Kidney epithelial cell (primary cell): ENCODE measurements at regions not wholly inside any gene's neighbourhood (a gene's known extent, or its start where the extent isn't known, plus 50 kb on each side); places are given as distances from the start of the nearest gene placed in this dataset.

ENCODE experiments used
- DNase-seq: peaks from one replicate; pipeline ENCODE4 v3.0.0-alpha.2; 2010; ENCODE audit warnings: low read depth
- H3K27me3 ChIP-seq: 2 replicates; pipeline ENCODE4 v1.6.0; 2011; ENCODE audit warnings: low read length; ENCODE audit not compliant: control insufficient read depth, insufficient read depth
- H3K36me3 ChIP-seq: 2 replicates; pipeline ENCODE4 v1.5.1; 2011; ENCODE audit warnings: low read length; ENCODE audit not compliant: control insufficient read depth, insufficient read depth
- H3K4me3 ChIP-seq: 2 replicates; pipeline ENCODE4 v1.5.1; 2011; ENCODE audit warnings: low read depth, mild to moderate bottlenecking, control low read depth, low read length
- CTCF ChIP-seq: IDR thresholded peaks from 2 replicates; pipeline ENCODE4 v1.5.1; 2011; ENCODE audit warnings: mild to moderate bottlenecking, moderate library complexity, low read length, control low read depth, inconsistent platforms; ENCODE audit not compliant: insufficient read depth, poor library complexity, severe bottlenecking

DNA sequence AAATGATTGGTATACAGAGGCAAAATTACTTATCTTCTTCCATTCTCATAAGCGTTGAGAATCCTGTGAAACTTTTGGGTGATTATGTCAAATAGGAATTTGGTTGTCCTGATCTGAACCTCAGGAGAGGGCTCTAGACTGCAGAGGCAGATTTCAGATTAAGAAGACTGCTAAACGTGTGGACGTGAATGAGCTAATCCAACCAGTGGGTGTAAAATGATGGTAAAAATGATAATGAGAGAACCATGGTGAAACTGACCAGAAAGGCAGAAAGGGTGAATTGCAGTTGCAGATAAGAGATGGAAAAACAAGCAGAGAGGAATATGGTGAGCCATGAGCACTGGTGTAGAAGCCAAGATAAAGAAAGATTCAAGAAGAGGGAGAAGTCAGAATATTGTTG, 1200.2 kb upstream of the CDH6 start:
- Histone ChIP-seq H3K4me3 (no peak overlapping the region), H3K36me3 (no peaks in the 10 kb centered on the region), H3K27me3 (no peaks in the 10 kb centered on the region)
- no peak for TF ChIP-seq CTCF
- no peak for DNase-seq

DNA sequence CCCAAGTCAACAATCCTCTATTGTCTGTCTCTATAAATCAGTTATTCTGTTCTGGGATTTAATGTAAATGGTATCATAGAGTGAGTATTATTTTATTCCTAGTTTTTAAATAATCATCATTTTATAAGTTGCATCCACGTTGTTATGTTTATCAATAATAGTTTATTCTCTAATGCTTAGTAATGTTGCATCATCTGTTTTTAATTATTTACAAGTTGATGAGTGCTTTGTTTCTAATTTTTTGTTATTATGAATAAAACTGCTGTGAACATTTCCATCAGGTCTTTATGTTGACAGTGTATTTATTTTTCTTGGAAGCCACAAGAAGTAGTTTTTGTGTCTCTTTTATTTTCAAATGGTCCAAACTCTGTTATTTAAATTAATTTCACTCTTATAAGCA, 1201.2 kb upstream of the CDH6 start:
- no peak for DNase-seq
- no peak overlapping the region for H3K4me3 ChIP-seq
- no peaks in the 10 kb centered on the region for H3K36me3 ChIP-seq
- no peaks in the 10 kb centered on the region for H3K27me3 ChIP-seq
- no peak for TF ChIP-seq CTCF

GRCh38 chr5:29990681-29991080, 1202.8 kb upstream of the CDH6 start:
- Histone ChIP-seq H3K27me3 (no peaks in the 10 kb centered on the region), H3K4me3 (no peak overlapping the region), H3K36me3 (no peaks in the 10 kb centered on the region)
- DNase-seq, result no peak
- TF ChIP-seq CTCF, result no peak

DNA sequence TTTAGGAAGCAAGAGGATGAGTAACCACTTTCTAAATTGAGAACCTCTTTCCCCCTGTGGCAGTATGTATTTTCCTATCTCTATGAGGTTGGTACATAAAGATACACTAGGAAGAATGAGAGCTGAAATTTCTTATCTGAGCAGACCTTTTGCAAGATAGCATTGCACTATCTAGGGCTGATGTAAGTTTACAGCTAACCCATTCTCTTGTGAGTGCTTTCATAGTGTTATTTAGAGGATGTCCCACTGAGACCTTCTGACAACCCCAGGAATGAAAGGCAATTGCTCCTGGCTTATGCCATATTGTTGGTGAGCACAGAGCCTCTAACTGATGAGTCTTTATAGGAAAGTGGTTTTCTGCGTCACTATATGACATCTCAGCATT, 1209.3 kb upstream of the CDH6 start:
- Histone ChIP-seq H3K4me3 (no peak overlapping the region), H3K36me3 (no peaks in the 10 kb centered on the region), H3K27me3 (no peaks in the 10 kb centered on the region)
- DNase-seq, result no peak
- no peak for TF ChIP-seq CTCF

- TF ChIP-seq CTCF, result no peak
Observed at GRCh38 chr5:29983528-29984155, 1209.8 kb upstream of the CDH6 start.

GRCh38 chr5:29982457-29982856, 1211.0 kb upstream of the CDH6 start:
- no peak for DNase-seq
- Histone ChIP-seq H3K36me3 (no peaks in the 10 kb centered on the region), H3K27me3 (no peaks in the 10 kb centered on the region), H3K4me3 (no peak overlapping the region)
- no peak for TF ChIP-seq CTCF

More at GRCh38 chr5:29983528-29984155, 1209.8 kb upstream of the CDH6 start:
- Histone ChIP-seq H3K27me3 (no peaks in the 10 kb centered on the region), H3K4me3 (no peak overlapping the region), H3K36me3 (no peaks in the 10 kb centered on the region)
- DNase-seq, result no peak
